ENCODE measurements at regions not wholly inside any gene's neighbourhood (a gene's known extent, or its start where the extent isn't known, plus 50 kb on each side); places are given as distances from the start of the nearest gene placed in this dataset.

- Histone ChIP-seq H3K4me3 (ENCODE audit: low read depth in 2 of 2, low read length in 1 of 2) (no peak overlapping the region), H3K27me3 (ENCODE audit: insufficient read depth) (no peaks in the 10 kb centered on the region), H3K4me1 (ENCODE audit: control insufficient read depth in 1 of 2, insufficient read depth in 2 of 2, low read depth in 1 of 2, low read length in 1 of 2) (no peaks in the 10 kb centered on the region), H3K9ac (no peak overlapping the region), H3K79me2 (ENCODE audit: insufficient read depth) (no peaks in the 10 kb centered on the region), H3K36me3 (replicated peaks in 1 of 2; ENCODE audit: control insufficient read depth in 1 of 2, insufficient read depth in 2 of 2, low read length in 1 of 2) (no peaks in the 10 kb centered on the region), H3F3A (replicated peaks; ENCODE audit: insufficient read depth) (peaks cover 11% of the 10 kb centered on the region), H3K9me2 (no peaks in the 10 kb centered on the region), H4K20me1 (ENCODE audit: insufficient read depth) (no peaks in the 10 kb centered on the region), H3K9me3 (no peaks in the 10 kb centered on the region), H3K4me2 (no peak overlapping the region), H2AFZ (ENCODE audit: low read depth) (no peak overlapping the region), H3K27ac (ENCODE audit: low read depth in 2 of 2, low read length in 1 of 2) (no peak overlapping the region)
- TF ChIP-seq SIN3A (IDR thresholded peaks at IDR 0.05; ENCODE audit: borderline replicate concordance, low read depth, low read length) (no peak), RAD21 (IDR thresholded peaks at IDR 0.05; ENCODE audit: low read length) (no peak), MAX (IDR thresholded peaks at IDR 0.05; ENCODE audit: low read depth) (no peak), FOXM1 (IDR thresholded peaks at IDR 0.05; ENCODE audit: low read depth) (no peak), TCF12 (IDR thresholded peaks at IDR 0.05) (no peak), PBX3 (IDR thresholded peaks at IDR 0.05) (no peak), NRF1 (IDR thresholded peaks at IDR 0.05; ENCODE audit: low read depth, low read length) (no peak), CTCF (IDR thresholded peaks at IDR 0.05) (no peak), RCOR1 (IDR thresholded peaks at IDR 0.05; ENCODE audit: low read length) (no peak)
- CTCF ChIA-PET: no interaction called here
- WGBS (ENCODE audit: low lambda C conversion rate): 16% methylated on average over 6 of the region's 6 CpGs
- DNase-seq: no peak
- POLR2A ChIA-PET: no interaction called here
Measured at GRCh38 chr14:100982762-100983161, 79.2 kb upstream of the RTL1 start.

- 60% methylated on average over 5 of the region's 5 CpGs for WGBS (ENCODE audit: low lambda C conversion rate)
- CTCF ChIA-PET: interaction anchor here (1.2 kb wide), 1 partner anchor 10 kb away, joined by 3 read pairs; no protein-coding TSS in a partner anchor
- POLR2A ChIA-PET: no interaction called here
- TF ChIP-seq NFIC (IDR thresholded peaks at IDR 0.05; ENCODE audit: borderline replicate concordance) (no peak), RFX5 (IDR thresholded peaks at IDR 0.05; ENCODE audit: low read length) (no peak), IRF3 (IDR thresholded peaks at IDR 0.05; ENCODE audit: low read depth, low read length) (no peak), GATA2 (CRISPR knock-in tag; IDR thresholded peaks at IDR 0.05) (no peak), EZH2phosphoT487 (IDR thresholded peaks at IDR 0.05; ENCODE audit: borderline replicate concordance, low read depth) (no peak), MEF2A (IDR thresholded peaks at IDR 0.05; ENCODE audit: borderline replicate concordance, low read depth) (no peak), SIN3A (IDR thresholded peaks at IDR 0.05; ENCODE audit: borderline replicate concordance, low read depth, low read length) (no peak), TCF12 (IDR thresholded peaks at IDR 0.05) (no peak), RAD21 (IDR thresholded peaks at IDR 0.05; ENCODE audit: low read length) (no peak), CTCF (IDR thresholded peaks at IDR 0.05) (no peak), REST (IDR thresholded peaks at IDR 0.05; ENCODE audit: low read depth, low read length) (no peak), POLR2AphosphoS5 (IDR thresholded peaks at IDR 0.05; ENCODE audit: low read depth, low read length) (no peak), MXI1 (IDR thresholded peaks at IDR 0.05; ENCODE audit: low read depth, low read length) (no peak), ELF1 (IDR thresholded peaks at IDR 0.05) (no peak)
Measured at GRCh38 chr14:100983710-100984109, 80.2 kb upstream of the RTL1 start.

More at GRCh38 chr14:100983710-100984109, 80.2 kb upstream of the RTL1 start:
- no peaks in the 10 kb centered on the region for H3K9me3 ChIP-seq
- no peaks in the 10 kb centered on the region for H3K36me3 ChIP-seq (replicated peaks in 1 of 2; ENCODE audit: control insufficient read depth in 1 of 2, insufficient read depth in 2 of 2, low read length in 1 of 2)
- H3K4me3 ChIP-seq (ENCODE audit: low read depth in 2 of 2, low read length in 1 of 2): no peak overlapping the region
- no peak overlapping the region for H3K4me2 ChIP-seq
- no peak overlapping the region for H2AFZ ChIP-seq (ENCODE audit: low read depth)
- H3K27ac ChIP-seq (ENCODE audit: low read depth in 2 of 2, low read length in 1 of 2): no peak overlapping the region
- DNase-seq: no peak
- no peak overlapping the region for H3K9ac ChIP-seq
- H3K4me1 ChIP-seq (ENCODE audit: control insufficient read depth in 1 of 2, insufficient read depth in 2 of 2, low read depth in 1 of 2, low read length in 1 of 2): no peaks in the 10 kb centered on the region
- H3F3A ChIP-seq (replicated peaks; ENCODE audit: insufficient read depth): peaks cover 11% of the 10 kb centered on the region
- no peaks in the 10 kb centered on the region for H3K79me2 ChIP-seq (ENCODE audit: insufficient read depth)
- no peaks in the 10 kb centered on the region for H3K9me2 ChIP-seq
- no peaks in the 10 kb centered on the region for H4K20me1 ChIP-seq (ENCODE audit: insufficient read depth)
- H3K27me3 ChIP-seq (ENCODE audit: insufficient read depth): no peaks in the 10 kb centered on the region

Measured in SK-N-SH (cell line).